BJ (cell line): ENCODE measurements at regions not wholly inside any gene's neighbourhood (a gene's known extent, or its start where the extent isn't known, plus 50 kb on each side); places are given as distances from the start of the nearest gene placed in this dataset.

Experiments
- CTCF ChIA-PET: fragments of 350-600 bp; formaldehyde crosslinking; extraction: SDS; loops from one replicate; lab custom pipeline; 2021; ENCODE audit warnings: antibody characterized with exemption, inconsistent platforms; lab: Yijun Ruan, JAX
- POLR2A ChIA-PET: fragments of 300-600 bp; sonication (Branson Sonifier 250); formaldehyde crosslinking; extraction: SDS; loops from one replicate; lab custom pipeline; 2021; ENCODE audit warnings: antibody characterized with exemption; lab: Charles Lee
- DNase-seq: peaks from one replicate; pipeline ENCODE4 v3.0.0-alpha.2; 2011; ENCODE audit warnings: low read depth
- H3K27me3 ChIP-seq: 2 replicates; pipeline ENCODE4 v1.6.0; 2011; ENCODE audit warnings: low read length; ENCODE audit not compliant: control insufficient read depth, insufficient read depth
- H3K36me3 ChIP-seq: 2 replicates; pipeline ENCODE4 v1.5.1; 2011; ENCODE audit warnings: low read length; ENCODE audit not compliant: control insufficient read depth, insufficient read depth
- H3K4me3 ChIP-seq: 2 replicates; pipeline ENCODE4 v1.5.1; 2011; ENCODE audit warnings: low read depth, mild to moderate bottlenecking, control low read depth, low read length
- CTCF ChIP-seq: IDR thresholded peaks from 2 replicates; pipeline ENCODE4 v1.5.1; 2011; ENCODE audit warnings: low read depth, mild to moderate bottlenecking, control low read depth, inconsistent platforms, low read length, moderate library complexity; ENCODE audit not compliant: insufficient read depth

DNA sequence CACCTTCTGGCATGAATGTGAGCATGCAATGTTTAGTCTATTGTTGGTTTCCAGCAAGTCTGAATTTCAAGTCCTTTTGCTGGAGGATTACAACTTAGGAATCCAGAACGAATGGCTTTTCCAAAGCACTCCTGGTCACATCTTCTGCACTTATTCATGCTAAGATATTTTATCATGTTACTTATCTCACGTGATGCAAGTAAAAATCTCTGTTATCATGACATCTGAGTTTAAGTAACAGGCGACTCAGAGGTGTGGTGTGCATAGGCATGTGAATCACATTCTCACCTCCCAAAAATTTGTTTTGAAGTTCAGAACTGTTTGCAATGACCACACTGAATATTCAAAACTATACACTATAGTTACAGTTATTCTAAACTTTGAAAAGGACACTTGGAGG is 204.8 kb upstream of the FGGY start:
- CTCF ChIA-PET = no interaction called here

GRCh38 chr1:59094001-59094400 is 202.9 kb upstream of the FGGY start:
- H3K36me3 ChIP-seq = no peaks in the 10 kb centered on the region
- CTCF ChIA-PET = interaction anchor here (1.1 kb wide), 1 partner anchor 26 kb away, joined by 3 read pairs; no protein-coding TSS in a partner anchor
- POLR2A ChIA-PET = no interaction called here
- no peaks in the 10 kb centered on the region for H3K27me3 ChIP-seq
- TF ChIP-seq CTCF = no peak
- no peak overlapping the region for H3K4me3 ChIP-seq
- no peak for DNase-seq

More for the DNA sequence above, 204.8 kb upstream of the FGGY start:
- Histone ChIP-seq H3K36me3 (no peaks in the 10 kb centered on the region), H3K4me3 (no peak overlapping the region), H3K27me3 (no peaks in the 10 kb centered on the region)
- no peak for DNase-seq
- POLR2A ChIA-PET = no interaction called here
- no peak for TF ChIP-seq CTCF

- POLR2A ChIA-PET = no interaction called here
- Histone ChIP-seq H3K4me3 (no peak overlapping the region), H3K36me3 (no peaks in the 10 kb centered on the region), H3K27me3 (no peaks in the 10 kb centered on the region)
- TF ChIP-seq CTCF = no peak
- DNase-seq = no peak
- CTCF ChIA-PET = no interaction called here
These were observed 200.4 kb upstream of the FGGY start for GRCh38 chr1:59096501-59096900.

- TF ChIP-seq CTCF = no peak
- ChIA-PET POLR2A (no interaction called here), CTCF (interaction anchor here (1.0 kb wide), 1 partner anchor 11 kb away, joined by 3 read pairs; no protein-coding TSS in a partner anchor)
- Histone ChIP-seq H3K27me3 (no peaks in the 10 kb centered on the region), H3K36me3 (no peaks in the 10 kb centered on the region), H3K4me3 (no peak overlapping the region)
- DNase-seq = no peak
These were observed 198.2 kb upstream of the FGGY start for GRCh38 chr1:59098655-59099054.

DNA sequence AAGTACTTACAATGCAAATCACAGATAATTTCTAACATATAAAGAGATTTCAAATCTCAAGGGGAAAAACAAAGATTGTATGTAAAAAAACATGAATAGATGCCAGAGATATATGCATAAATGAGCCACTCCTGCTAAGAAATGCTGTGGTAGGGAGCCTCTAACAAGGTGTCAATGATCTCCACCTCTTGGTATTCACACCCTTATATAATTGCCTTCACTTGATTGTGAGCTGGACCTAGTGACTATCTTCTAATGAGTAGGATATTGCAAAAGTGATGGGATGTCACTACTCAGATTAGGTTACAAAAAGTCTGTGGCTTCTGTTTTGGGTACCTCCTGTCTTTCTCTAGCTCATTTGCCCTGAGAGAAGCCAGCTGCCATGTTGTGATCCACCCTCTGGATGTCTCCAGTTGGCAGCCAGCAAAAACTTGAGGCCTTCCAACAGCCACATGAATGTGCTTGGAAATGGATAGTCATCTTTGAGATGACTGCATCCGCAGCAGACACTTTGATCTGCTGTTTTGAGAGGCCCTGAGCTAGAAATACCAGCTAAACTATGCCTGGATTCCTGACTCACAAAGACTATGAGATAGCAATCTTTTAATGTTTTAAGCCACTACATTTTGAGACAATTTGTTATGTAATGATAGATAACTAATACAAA is 196.1 kb upstream of the FGGY start:
- Histone ChIP-seq H3K4me3 (no peak overlapping the region), H3K36me3 (no peaks in the 10 kb centered on the region), H3K27me3 (no peaks in the 10 kb centered on the region)
- no peak for TF ChIP-seq CTCF
- CTCF ChIA-PET = interaction anchor here (0.6 kb wide), 1 partner anchor 62 kb away, joined by 3 read pairs; no protein-coding TSS in a partner anchor
- DNase-seq = no peak
- POLR2A ChIA-PET = interaction anchor here (0.6 kb wide), 1 partner anchor 390 kb away, joined by 20 read pairs; no protein-coding TSS in a partner anchor
